ENCODE measurements at regions not wholly inside any gene's neighbourhood (a gene's known extent, or its start where the extent isn't known, plus 50 kb on each side); places are given as distances from the start of the nearest gene placed in this dataset.
"Not testable (repeated sequence)": the region's sequence is repeated elsewhere in the genome, so short reads cannot be mapped to it uniquely, and the experiment has no call there.

DNA sequence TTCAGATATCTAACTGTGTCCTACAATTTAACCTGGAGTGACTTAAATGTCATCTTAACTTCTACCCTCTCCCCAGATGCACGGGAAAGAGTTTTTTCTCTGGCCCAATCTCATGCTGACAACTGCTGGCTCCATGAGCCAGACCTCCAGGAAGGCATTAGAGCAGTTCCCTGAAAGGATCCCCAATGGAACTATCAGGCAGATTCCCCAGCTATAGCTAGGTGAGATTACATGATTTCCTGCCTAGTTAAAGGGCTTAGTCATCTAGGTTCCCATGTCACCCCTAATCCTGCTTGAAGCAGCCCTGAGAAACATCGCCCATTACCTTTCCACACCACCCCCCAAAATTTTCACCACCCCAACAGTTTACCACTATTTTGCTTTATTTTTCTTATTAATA is 373.5 kb upstream of the TRPC7 start:
- intact Hi-C loops (cut with DNase I) = no loop called here
- DNase-seq = no peak
- Histone ChIP-seq H3K4me1 (no peaks in the 10 kb centered on the region), H3K9me3 (peaks cover 6% of the 10 kb centered on the region), H3K36me3 (no peaks in the 10 kb centered on the region), H3K27me3 (no peaks in the 10 kb centered on the region), H3K27ac (no peak overlapping the region), H3K4me3 (no peak overlapping the region)
- TF ChIP-seq, protein P1, sequence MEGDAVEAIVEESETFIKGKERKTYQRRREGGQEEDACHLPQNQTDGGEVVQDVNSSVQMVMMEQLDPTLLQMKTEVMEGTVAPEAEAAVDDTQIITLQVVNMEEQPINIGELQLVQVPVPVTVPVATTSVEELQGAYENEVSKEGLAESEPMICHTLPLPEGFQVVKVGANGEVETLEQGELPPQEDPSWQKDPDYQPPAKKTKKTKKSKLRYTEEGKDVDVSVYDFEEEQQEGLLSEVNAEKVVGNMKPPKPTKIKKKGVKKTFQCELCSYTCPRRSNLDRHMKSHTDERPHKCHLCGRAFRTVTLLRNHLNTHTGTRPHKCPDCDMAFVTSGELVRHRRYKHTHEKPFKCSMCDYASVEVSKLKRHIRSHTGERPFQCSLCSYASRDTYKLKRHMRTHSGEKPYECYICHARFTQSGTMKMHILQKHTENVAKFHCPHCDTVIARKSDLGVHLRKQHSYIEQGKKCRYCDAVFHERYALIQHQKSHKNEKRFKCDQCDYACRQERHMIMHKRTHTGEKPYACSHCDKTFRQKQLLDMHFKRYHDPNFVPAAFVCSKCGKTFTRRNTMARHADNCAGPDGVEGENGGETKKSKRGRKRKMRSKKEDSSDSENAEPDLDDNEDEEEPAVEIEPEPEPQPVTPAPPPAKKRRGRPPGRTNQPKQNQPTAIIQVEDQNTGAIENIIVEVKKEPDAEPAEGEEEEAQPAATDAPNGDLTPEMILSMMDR (IDR thresholded peaks at IDR 0.05) = no peak
- no peak for ATAC-seq

DNA sequence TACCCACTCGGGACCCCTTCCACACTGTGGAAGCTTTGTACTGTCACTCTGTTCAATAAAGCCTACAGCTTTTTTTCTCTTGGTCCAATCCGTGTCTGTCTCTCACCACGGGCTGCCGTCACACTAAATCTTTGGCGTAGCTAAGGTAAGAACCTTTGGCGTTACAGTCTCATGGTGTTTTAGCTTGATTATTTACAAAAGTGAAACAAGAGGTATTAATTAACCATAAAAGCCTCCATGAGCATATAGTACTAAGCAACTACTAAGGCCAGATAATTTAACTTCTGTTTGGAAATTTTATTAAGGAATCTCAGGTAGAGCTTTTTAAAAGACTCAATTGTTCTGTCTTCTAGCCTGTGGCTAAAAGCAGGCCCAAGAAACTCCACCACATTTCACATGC is 370.7 kb upstream of the TRPC7 start:
- H3K36me3 ChIP-seq = no peaks in the 10 kb centered on the region
- H3K27me3 ChIP-seq = no peaks in the 10 kb centered on the region
- TF ChIP-seq, protein P1 (IDR thresholded peaks at IDR 0.05) = no peak
- no peaks in the 10 kb centered on the region for H3K4me1 ChIP-seq
- H3K4me3 ChIP-seq = no peak overlapping the region
- no peak overlapping the region for H3K27ac ChIP-seq
- ATAC-seq (no peak), DNase-seq (no peak)
- no peaks in the 10 kb centered on the region for H3K9me3 ChIP-seq
- intact Hi-C loops (cut with DNase I) = no loop called here

DNA sequence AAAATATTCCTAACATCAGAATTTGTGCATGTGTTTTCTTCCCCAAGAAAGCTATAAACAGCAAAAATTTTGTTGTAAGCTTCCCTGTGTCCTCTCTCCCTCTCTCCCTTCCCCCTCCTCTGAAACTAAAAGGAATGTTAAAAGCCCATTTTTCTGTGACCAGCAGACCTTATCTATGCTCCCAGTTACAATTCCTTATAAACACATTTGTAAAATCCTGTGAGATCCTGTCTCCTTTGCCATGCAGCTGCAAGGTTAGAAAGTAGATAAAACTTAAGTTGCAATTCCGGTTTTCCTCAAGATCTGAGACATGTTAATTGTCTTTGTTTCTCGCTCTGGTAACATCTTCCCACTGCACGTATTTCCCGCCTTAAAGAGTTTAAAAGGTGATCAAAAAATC is 370.3 kb upstream of the TRPC7 start:
- ATAC-seq; H3K27me3 ChIP-seq; intact Hi-C loops (cut with DNase I); H3K9me3 ChIP-seq; H3K27ac ChIP-seq; DNase-seq; H3K4me1 ChIP-seq; H3K4me3 ChIP-seq; H3K36me3 ChIP-seq: not testable (repeated sequence)

GRCh38 chr5:136734628-136735027 is 369.3 kb upstream of the TRPC7 start:
- TF ChIP-seq, protein P1 (IDR thresholded peaks at IDR 0.05) = no peak
- no peak overlapping the region for H3K4me3 ChIP-seq
- H3K36me3 ChIP-seq = no peaks in the 10 kb centered on the region
- no peaks in the 10 kb centered on the region for H3K9me3 ChIP-seq
- H3K27me3 ChIP-seq = no peaks in the 10 kb centered on the region
- no peak overlapping the region for H3K27ac ChIP-seq
- no peak for DNase-seq
- no peak for ATAC-seq
- H3K4me1 ChIP-seq = no peaks in the 10 kb centered on the region
- intact Hi-C loops (cut with DNase I) = no loop called here

GRCh38 chr5:136732751-136733150 is 367.4 kb upstream of the TRPC7 start:
- Histone ChIP-seq H3K27ac (no peak overlapping the region), H3K36me3 (no peaks in the 10 kb centered on the region), H3K4me1 (no peaks in the 10 kb centered on the region), H3K9me3 (no peaks in the 10 kb centered on the region), H3K27me3 (no peaks in the 10 kb centered on the region), H3K4me3 (no peak overlapping the region)
- intact Hi-C loops (cut with DNase I) = no loop called here
- TF ChIP-seq, protein P1 (IDR thresholded peaks at IDR 0.05) = no peak
- no peak for ATAC-seq
- DNase-seq = no peak

DNA sequence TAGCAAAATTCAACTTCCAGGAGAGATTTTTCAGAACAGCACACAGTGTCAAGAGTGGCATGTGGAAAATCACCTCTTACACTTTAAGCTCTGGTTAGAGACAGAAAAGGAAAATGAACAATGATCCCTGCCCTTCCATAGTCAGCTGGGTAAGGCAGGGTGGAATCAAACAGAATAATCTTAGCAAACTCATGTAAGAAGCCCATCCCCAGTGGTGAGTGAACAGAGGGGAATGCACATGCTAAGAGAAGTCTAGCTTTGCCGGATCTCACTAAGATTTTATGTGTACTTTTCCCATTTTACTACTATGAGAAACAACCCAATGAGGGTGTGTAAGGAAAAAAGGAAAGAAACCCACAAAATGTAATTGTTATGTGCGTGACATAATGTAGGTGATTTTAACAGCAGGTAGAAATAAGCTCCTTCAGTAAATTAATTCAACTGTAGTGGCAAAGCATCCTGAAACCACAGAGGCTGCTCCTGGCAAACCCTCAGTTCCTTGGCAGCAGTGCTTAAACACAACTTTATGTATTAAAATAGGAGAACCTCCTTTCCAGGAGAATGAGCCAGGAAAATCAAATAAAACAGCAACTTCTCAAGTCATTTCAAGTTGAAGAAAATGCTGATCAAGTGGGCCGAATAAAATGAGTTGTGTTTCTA is 366.0 kb upstream of the TRPC7 start:
- no peak overlapping the region for H3K27ac ChIP-seq
- H3K4me1 ChIP-seq = no peaks in the 10 kb centered on the region
- no peaks in the 10 kb centered on the region for H3K9me3 ChIP-seq
- H3K27me3 ChIP-seq = no peaks in the 10 kb centered on the region
- no peak for ATAC-seq
- DNase-seq = no peak
- H3K4me3 ChIP-seq = no peak overlapping the region
- intact Hi-C loops (cut with DNase I) = no loop called here
- no peaks in the 10 kb centered on the region for H3K36me3 ChIP-seq
- TF ChIP-seq, protein P1 (IDR thresholded peaks at IDR 0.05) = no peak
